Heart right ventricle (tissue), 16 donors: ENCODE measurements at regions not wholly inside any gene's neighbourhood (a gene's known extent, or its start where the extent isn't known, plus 50 kb on each side); places are given as distances from the start of the nearest gene placed in this dataset.

Source experiments
- ATAC-seq, 8 donors: fragments of 200-7000 bp; cut with Tn5 transposase; one replicate each; pipeline ENCODE4 v1.9.1; 2020; ENCODE audit warnings: mild to moderate bottlenecking in 8 of 8, moderate library complexity in 8 of 8, moderate number of reproducible peaks in 1 of 8
- DNase-seq, 2 donors: peaks; one replicate each; pipeline ENCODE4 v3.0.0-alpha.2; 2020
- H3K27ac ChIP-seq, 10 donors: fragments of 200-600 bp; sonication (generic) in 2 of 10; one replicate each; pipeline versions ENCODE4 v1.5.0 to v1.8.0; 2020 to 2022; ENCODE audit warnings: mild to moderate bottlenecking in 3 of 10
- H3K27me3 ChIP-seq, 7 donors: fragments of 200-600 bp; one replicate each; pipeline ENCODE4 v1.8.0; 2021 to 2022; ENCODE audit warnings: mild to moderate bottlenecking in 2 of 7
- H3K36me3 ChIP-seq, 9 donors: fragments of 200-600 bp; sonication (generic) in 1 of 9; one replicate each; pipeline versions ENCODE4 v1.5.0 to v1.8.0; 2020 to 2022; ENCODE audit warnings: mild to moderate bottlenecking in 2 of 9
- H3K4me1 ChIP-seq, 9 donors: fragments of 200-600 bp; sonication (generic) in 1 of 9; one replicate each; pipeline versions ENCODE4 v1.5.0 to v1.8.0; 2020 to 2022; ENCODE audit warnings: mild to moderate bottlenecking in 4 of 9
- H3K4me3 ChIP-seq, 10 donors: fragments of 200-600 bp; sonication (generic) in 2 of 10; one replicate each; pipeline versions ENCODE4 v1.5.0 to v1.8.0; 2020 to 2022; ENCODE audit warnings: mild to moderate bottlenecking in 7 of 10, moderate library complexity in 2 of 10
- H3K9me3 ChIP-seq, 11 donors: fragments of 200-600 bp in 10 of 11; sonication (generic) in 2 of 11; one replicate each; pipeline versions ENCODE4 v1.5.0 to v1.8.0; 2013 to 2022; ENCODE audit warnings: mild to moderate bottlenecking in 2 of 11, control low read depth in 1 of 11, moderate library complexity in 1 of 11
- WGBS, 2 donors: extraction: QIAGEN DNeasy Blood & Tissue Kit; methylation state at CpG; one replicate each; pipeline ENCODE4 v1.1.7; 2013; ENCODE audit warnings: inconsistent platforms in 1 of 2; 5-methylcytosine and 5-hydroxymethylcytosine counted together
- intact Hi-C, 10 donors: fragments of 100-400 bp; cut with DNase I; formaldehyde crosslinking; loops; one replicate each; pipeline versions ENCODE4 v1.11.1 to v1.14.2; 2022
- TF ChIP-seq, protein P1 (sequence below), 9 donors: fragments of 200-600 bp; sonication (generic) in 2 of 9; IDR thresholded peaks; one replicate each; pipeline versions ENCODE4 v1.5.0 to v1.8.0; 2021 to 2022; ENCODE audit warnings: antibody characterized with exemption in 9 of 9, mild to moderate bottlenecking in 5 of 9, moderate library complexity in 1 of 9
- donor health status: Arrhythmogenic right ventricular cardiomyopathy.
- donor health status: ischemic (EF 13 %, LVEDD 7.1; RV severe dilation, severe dysfunction).
- donor health status: healthy with polysubstance abuse.
- donor health status: DM: no; HTN: yes; CAD: no.
- donor health status: DM: no; HTN: no; CAD: no.
- donor health status: ischemic (EF 25% LVEDD 6.9; RV normal size, moderate dysfunction).
- donor health status: ischemic (EF 25% LVEDD 5.7; RV mildly dilated, moderate dysfunction).
- donor health status: healthy.
- donor health status: DM: yes; HTN: yes; CAD: no.
- donor health status: Ischemic cardiomyopathy.
- donor health status: ischemic (EF 35%, LVEDD 5.7; RV mildly dilated, moderate dysfunction).
- donor health status: nonischemic (EF 11% LVEDD 7.7; RV severe dilation, severe dysfunction).
- donor health status: DM: yes; HTN: yes; CAD: no.
- donor health status: PGD.
- donor health status: ischemic (EF 29% LVEDD 5.4; RV normal size, mild dysfunction).
- donor health status: nonischemic (EF 23%, LVEDD 6.1; RV moderate dilation, normal function).

DNA sequence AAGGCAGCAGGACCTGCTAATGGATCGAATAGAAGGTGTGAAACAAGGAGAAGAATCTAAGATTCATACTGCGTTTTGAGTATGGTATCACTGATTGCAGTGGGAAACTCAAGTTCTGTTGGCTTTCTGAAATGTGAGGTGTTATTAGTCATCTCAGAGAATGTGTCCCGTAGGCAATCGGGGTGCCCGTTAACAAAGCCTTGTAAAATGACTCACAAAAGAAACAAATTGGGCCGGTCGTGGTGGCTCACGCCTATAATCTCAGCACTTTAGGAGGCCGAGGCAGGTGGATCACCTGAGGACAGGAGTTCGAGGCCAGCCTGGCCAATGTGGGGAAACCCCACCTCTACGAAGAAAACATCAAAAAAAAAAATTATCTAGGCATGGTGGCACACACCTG lies 118.2 kb upstream of the C7orf33 start:
- intact Hi-C loops = loop anchor here in 1 of 10 donors (10.0 kb wide), 1 partner anchor 188 kb away; no protein-coding TSS in a partner anchor
- no peak for ATAC-seq

DNA sequence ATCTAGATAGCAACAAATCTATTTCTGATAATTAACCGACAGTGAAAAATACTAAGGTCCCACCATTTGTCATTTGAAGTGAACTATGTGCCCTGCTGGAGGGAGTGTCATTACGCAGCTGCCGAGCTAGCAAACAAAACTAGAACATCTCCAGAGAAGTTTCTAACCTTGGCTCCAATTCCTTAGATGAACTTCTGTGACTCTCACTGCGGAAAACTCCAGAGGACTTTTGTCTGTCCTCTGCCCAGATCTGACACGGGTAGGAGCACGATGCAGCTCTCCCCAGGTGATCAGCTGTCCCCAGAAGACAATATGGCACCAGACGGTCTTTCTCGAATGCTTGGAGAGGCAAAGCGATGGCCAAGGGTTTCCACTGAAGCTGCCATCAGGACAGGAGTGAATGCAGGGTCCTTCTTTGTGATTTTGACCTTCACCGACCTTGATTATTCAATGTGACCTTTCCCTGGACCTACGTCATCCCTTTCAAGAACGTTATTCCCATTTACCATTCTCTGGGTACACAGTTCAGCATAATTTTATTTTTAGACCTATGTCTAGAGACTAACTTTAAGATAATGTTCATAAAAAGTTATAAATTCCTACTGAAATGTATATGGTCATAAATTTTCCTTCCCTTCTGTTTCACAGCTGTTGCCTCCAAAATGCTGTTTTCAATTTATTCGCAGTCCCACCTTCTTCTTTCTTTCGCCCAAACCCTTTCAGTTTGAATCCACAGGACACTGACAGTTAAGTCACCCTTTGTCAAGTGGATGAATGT lies 116.7 kb upstream of the C7orf33 start:
- no peaks in the 10 kb centered on the region for H3K36me3 ChIP-seq
- intact Hi-C loops = loop anchor here in 1 of 10 donors (10.0 kb wide), 1 partner anchor 189 kb away; no protein-coding TSS in a partner anchor
- WGBS, 2 donors = 69 to 71% methylated on average over 14 of the region's 14 CpGs
- DNase-seq (no peak), ATAC-seq (no peak)
- no peaks in the 10 kb centered on the region for H3K9me3 ChIP-seq
- peaks cover 0 to 12% (median 0%) of the 10 kb centered on the region in 7 donors for H3K27me3 ChIP-seq
- H3K4me3 ChIP-seq = no peak overlapping the region
- H3K4me1 ChIP-seq = no peaks in the 10 kb centered on the region
- H3K27ac ChIP-seq = no peak overlapping the region
- TF ChIP-seq, protein P1, sequence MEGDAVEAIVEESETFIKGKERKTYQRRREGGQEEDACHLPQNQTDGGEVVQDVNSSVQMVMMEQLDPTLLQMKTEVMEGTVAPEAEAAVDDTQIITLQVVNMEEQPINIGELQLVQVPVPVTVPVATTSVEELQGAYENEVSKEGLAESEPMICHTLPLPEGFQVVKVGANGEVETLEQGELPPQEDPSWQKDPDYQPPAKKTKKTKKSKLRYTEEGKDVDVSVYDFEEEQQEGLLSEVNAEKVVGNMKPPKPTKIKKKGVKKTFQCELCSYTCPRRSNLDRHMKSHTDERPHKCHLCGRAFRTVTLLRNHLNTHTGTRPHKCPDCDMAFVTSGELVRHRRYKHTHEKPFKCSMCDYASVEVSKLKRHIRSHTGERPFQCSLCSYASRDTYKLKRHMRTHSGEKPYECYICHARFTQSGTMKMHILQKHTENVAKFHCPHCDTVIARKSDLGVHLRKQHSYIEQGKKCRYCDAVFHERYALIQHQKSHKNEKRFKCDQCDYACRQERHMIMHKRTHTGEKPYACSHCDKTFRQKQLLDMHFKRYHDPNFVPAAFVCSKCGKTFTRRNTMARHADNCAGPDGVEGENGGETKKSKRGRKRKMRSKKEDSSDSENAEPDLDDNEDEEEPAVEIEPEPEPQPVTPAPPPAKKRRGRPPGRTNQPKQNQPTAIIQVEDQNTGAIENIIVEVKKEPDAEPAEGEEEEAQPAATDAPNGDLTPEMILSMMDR (IDR thresholded peaks at IDR 0.05) = no peak

More for the DNA sequence above, 118.2 kb upstream of the C7orf33 start:
- 89 to 91% methylated on average over 11 of the region's 11 CpGs for WGBS, 2 donors
- Histone ChIP-seq H3K36me3 (no peaks in the 10 kb centered on the region), H3K9me3 (no peaks in the 10 kb centered on the region), H3K4me1 (no peaks in the 10 kb centered on the region), H3K4me3 (no peak overlapping the region), H3K27me3 (peaks cover 0 to 13% (median 0%) of the 10 kb centered on the region in 7 donors), H3K27ac (no peak overlapping the region)
- DNase-seq = no peak
- TF ChIP-seq, protein P1 (IDR thresholded peaks at IDR 0.05) = no peak

DNA sequence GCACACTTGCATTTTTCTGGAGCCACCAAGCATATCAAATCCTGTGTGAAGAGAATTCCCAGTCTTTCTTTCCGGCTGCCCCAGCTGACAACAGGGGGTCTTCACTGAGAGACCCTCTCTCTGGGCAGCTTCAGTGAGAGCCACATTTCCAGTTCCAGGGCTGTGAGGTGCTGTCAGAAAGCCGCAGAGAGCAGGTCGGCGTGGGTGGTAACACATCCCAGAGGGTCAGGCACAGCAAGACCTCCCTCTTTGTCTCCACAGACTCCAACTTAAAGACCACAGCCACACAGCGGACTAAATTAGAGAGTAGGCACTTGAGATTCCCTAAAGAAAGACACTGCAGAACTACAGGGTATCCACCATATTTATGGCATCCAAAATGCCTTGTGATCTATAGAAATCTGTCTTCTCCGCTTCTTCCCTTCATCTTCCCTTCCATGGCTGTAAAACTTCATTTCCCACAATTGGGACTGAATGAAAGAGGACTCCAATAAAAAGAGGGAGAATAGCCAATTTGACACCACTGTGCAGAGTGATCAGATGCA lies 116.0 kb upstream of the C7orf33 start:
- Histone ChIP-seq H3K4me3 (no peak overlapping the region), H3K4me1 (no peaks in the 10 kb centered on the region), H3K27ac (no peak overlapping the region), H3K36me3 (no peaks in the 10 kb centered on the region), H3K27me3 (peaks cover 0 to 12% (median 0%) of the 10 kb centered on the region in 7 donors), H3K9me3 (no peaks in the 10 kb centered on the region)
- ATAC-seq (no peak), DNase-seq (no peak)
- TF ChIP-seq, protein P1 (IDR thresholded peaks at IDR 0.05) = no peak
- intact Hi-C loops = loop anchor here in 1 of 10 donors (10.0 kb wide), 1 partner anchor 190 kb away; no protein-coding TSS in a partner anchor
- WGBS, 2 donors = 70 to 73% methylated on average over 6 of the region's 6 CpGs

DNA sequence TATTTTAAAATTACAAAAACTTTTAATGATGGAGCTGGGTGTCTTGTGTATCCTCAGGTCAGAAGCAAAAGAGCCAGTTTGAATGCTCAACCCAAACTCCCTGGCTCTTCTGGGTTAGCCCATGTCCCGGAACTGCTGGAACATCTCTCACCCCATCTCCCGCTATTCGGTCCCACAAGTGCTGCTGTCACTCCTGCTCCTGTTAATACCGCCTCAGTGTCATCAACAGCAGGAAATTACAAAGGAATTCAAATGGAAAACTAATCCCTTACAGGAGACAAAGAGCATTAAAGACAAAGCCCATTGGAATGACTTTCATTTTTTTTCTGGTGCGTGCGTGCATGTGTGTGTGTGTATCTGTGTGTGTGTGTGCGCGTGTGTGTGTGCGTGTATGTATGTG lies 112.0 kb upstream of the C7orf33 start:
- intact Hi-C loops = loop anchor here in 1 of 10 donors (10.0 kb wide), 1 partner anchor 194 kb away; no protein-coding TSS in a partner anchor
- 75 to 84% methylated on average over 9 of the region's 9 CpGs for WGBS, 2 donors
- no peak for DNase-seq

More for the DNA sequence above, 112.0 kb upstream of the C7orf33 start:
- TF ChIP-seq, protein P1 (IDR thresholded peaks at IDR 0.05) = no peak
- no peak overlapping the region for H3K4me3 ChIP-seq
- ATAC-seq = no peak
- H3K36me3 ChIP-seq = no peaks in the 10 kb centered on the region
- H3K4me1 ChIP-seq = peaks cover 0 to 5% (median 0%) of the 10 kb centered on the region in 9 donors
- H3K27ac ChIP-seq = no peak overlapping the region
- no peaks in the 10 kb centered on the region for H3K9me3 ChIP-seq
- peaks cover 0 to 12% (median 0%) of the 10 kb centered on the region in 7 donors for H3K27me3 ChIP-seq
